Right renal pelvis (tissue), 4 donors: ENCODE measurements at regions not wholly inside any gene's neighbourhood (a gene's known extent, or its start where the extent isn't known, plus 50 kb on each side); places are given as distances from the start of the nearest gene placed in this dataset.

Source experiments
- DNase-seq, 4 donors: peaks; one replicate each; pipeline ENCODE4 v3.0.0-alpha.2; 2013; ENCODE audit warnings: low read depth in 4 of 4, low spot score in 3 of 4, missing footprints in 1 of 4

DNA sequence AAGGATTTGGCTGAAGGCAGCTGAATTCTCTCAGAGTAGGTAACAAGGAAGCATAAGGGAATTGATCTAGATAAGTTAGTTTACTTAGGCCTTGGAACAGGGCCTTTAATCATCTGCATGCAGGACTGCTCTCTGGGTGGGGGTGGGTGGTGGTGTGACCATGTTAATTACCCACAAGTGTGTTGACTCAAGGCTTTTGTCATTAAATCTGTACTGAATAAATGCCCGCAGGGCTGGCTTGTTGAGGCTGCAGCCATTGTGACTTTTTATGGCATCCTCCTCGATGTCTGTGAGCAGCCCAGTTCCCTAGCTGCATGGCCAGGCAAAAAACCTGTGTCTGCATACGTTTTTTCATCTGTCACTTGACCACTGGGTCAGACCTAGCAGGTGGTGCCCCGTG is 63.5 kb upstream of the ASCC3 start:
- DNase-seq: no peak

- DNase-seq: no peak
Observed at GRCh38 chr6:100946021-100946540, 65.0 kb upstream of the ASCC3 start.

DNA sequence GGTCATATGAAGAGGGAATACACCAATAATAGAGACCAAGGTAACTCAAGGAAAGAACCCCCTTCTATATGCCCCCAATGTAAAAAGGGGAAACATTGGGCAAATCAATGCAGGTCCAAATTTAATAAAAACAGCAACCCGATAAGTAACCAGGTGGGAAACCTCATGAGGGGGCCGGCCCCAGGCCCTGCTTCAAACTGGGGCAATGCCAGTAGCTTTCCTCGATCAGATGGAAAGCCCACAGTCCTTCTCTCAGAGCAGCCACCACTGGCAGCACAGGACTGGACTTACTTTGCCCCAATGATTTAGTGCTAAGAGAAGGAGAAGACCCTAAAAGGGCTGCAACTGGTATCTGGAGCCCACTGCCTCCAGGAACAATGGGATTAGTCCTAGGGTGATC is 65.6 kb upstream of the ASCC3 start:
- DNase-seq: no peak

GRCh38 chr6:100948381-100949133 is 67.4 kb upstream of the ASCC3 start:
- no peak for DNase-seq

DNA sequence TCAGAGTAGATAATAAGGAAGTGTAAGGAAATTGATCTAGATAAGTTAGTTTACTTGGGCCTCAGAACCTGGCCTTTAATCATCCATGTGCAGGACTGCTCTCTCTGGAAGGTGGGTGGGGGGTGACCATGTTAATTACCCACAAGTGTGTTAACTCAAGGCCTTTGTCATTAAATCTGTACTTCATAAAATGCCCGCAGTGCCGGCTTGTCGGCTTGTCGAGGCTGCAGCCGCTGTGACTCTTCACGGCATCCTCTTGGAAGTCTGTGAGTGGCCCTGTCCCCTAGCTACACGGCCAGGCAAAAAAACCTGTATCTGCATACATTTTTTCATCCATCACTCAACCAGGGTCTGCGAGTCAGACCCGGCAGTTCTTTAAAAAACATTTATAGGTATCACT is 70.9 kb upstream of the ASCC3 start:
- DNase-seq: no peak

GRCh38 chr6:100959280-100959679 is 78.2 kb upstream of the ASCC3 start:
- no peak for DNase-seq

GRCh38 chr6:100962466-100962865 is 81.3 kb upstream of the ASCC3 start:
- DNase-seq: no peak

DNA sequence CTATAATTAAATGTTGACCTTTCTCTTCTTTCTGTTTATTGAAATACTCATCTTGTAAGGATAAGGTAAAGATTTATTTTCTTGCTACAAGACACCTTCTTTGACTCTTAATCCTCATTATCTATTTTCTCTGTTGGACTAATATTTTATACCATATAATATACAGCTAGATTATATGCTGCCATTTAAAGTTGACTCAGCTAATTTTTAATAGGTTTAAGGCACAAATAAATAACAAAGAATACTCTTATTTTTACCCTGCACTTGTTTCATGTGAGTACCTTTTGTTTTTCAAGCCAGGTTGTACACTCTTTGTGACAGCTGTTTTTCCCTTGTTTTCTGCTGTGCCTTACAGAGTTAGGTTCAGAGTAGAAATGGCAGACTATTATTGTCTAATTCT is 83.9 kb upstream of the ASCC3 start:
- DNase-seq: no peak

- DNase-seq: no peak
Observed at GRCh38 chr6:100968949-100969348, 87.8 kb upstream of the ASCC3 start.

DNA sequence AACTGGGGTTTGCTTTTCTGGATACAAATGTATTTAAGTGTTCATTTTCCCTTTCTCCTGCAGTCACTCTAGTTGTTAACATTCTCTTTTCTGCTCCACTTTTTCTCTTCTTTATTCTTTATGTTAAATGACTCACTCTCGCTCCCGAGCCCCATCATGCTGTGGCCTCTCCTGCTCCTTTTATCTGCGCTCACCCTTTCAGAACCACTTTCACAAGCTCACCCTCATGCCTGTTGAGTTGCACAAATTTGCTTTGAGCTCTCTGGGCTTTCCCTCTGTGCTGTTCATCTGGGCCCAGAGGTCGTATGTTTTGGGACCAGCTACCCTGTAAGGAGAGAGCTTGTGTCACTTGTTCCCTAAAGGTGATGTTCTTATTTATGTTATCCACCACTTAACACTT is 98.1 kb upstream of the ASCC3 start:
- no peak for DNase-seq

GRCh38 chr6:100980949-100981348 is 99.8 kb upstream of the ASCC3 start:
- no peak for DNase-seq

DNA sequence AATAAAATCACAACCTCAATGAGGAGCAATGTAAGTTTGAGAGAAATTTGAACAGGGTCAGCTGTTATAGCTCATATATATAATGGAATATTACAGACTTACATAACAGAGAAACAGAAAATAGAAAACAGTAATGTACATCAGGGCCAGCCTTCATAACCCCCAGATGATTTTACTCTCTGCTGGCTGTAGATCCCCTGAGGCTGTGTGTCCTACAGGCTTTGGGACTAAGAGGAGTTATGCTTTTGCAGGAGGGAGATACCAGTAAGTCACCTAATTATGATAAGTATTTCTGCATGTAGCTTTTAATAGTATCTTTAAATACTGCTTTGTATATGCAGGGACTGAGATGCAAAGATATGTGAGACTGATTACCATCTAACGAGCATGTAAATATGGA is 105.8 kb upstream of the ASCC3 start:
- DNase-seq: no peak

DNA sequence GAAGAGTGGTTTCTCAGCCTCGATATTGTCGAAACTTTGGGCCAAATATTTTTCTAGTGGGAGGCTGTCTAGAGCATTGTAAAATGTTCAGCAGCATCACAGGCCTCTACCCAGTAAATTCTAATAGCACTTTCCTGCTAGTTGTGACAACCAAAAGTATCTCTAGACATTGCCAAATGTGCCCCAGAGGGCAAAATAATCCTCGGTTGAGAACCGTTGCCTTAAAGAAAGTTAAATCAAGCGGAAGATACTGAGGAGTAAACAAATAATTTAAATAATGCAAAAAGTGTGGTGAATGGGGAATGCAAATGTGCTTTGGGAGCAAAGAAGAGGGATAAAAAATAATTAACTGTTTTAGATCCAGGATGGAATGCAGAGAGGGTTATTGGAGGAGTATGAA is 106.4 kb upstream of the ASCC3 start:
- no peak for DNase-seq

- no peak for DNase-seq
Observed at GRCh38 chr6:100988391-100988984, 107.4 kb upstream of the ASCC3 start.

DNA sequence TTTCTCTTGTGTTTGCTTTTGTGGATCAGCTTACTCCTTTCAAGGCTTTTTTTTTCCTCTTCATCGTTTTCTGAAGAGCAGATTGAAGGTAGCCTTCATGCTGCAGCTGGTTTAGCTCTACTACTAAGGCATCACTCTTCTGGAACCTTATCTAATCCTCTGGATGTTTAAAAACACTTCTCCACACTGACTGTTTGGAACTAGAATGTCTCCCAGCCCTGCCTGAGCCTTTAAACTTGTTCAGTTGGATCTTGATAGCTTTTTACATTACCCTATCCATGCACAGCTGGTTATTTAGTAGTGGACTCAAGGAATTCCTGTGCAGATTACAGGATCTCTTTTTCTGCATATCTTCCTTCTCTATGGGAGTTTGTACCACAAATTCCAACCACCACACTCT is 108.9 kb upstream of the ASCC3 start:
- no peak for DNase-seq

- no peak for DNase-seq
Observed at GRCh38 chr6:100996409-100996808, 115.3 kb upstream of the ASCC3 start.

DNA sequence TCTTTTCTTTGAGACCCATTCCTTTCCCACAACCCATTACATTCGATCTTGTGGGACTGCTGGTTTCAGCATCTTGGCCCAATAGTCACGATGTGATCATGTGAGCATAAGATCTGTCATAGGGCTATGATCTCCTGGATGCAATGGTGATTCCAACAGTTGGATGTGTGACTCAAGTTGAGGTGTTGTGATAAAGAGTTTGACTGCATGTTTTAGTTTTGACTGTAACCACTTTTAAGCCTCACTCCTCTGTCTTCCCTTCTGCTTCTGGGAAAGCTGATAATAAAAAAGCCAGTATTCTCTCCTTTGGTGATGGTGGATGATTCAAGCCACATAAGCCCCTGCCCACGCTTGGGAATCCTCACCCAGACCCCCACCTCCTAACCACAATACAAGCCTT is 117.0 kb upstream of the ASCC3 start:
- DNase-seq: no peak

- DNase-seq: no peak
Observed at GRCh38 chr6:100999034-100999597, 118.0 kb upstream of the ASCC3 start.

DNA sequence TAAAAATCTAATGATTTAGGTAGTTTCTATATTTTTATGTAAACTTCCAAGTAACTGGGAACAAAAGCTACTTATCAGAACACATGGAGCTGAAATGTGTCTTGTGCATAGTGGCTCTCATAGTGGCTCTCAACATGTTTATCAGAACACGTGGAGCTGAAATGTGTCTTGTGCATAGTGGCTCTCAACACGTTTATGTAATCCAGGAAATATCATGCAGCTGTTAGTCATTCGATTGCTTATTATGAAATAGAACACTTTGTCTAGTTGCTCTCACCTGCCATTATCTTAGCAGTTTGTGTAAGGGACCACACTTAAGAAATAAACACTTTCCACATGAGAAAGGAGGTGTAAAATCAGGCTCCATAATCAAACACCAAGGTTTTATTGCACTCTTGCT is 119.2 kb upstream of the ASCC3 start:
- DNase-seq: no peak

- DNase-seq: no peak
Observed at GRCh38 chr6:101001012-101001411, 119.9 kb upstream of the ASCC3 start.

DNA sequence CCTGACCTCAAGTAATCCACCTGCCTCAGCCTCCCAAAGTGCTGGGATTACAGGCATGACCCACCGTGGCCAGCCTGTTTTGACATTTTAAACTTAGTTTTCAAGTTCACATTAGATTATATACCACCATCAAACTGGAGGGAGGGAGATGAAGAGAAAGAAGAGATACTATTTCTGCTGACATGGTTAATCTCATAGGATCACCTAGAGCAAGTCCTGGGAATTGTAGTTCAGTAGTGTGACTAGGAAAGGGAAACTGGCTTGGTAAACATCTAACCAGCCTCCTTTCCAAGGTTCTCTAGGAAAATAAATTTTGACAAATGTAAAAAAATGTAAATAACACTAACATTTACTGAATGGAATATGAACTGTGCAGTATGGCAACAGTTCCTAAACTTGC is 120.5 kb upstream of the ASCC3 start:
- no peak for DNase-seq

DNA sequence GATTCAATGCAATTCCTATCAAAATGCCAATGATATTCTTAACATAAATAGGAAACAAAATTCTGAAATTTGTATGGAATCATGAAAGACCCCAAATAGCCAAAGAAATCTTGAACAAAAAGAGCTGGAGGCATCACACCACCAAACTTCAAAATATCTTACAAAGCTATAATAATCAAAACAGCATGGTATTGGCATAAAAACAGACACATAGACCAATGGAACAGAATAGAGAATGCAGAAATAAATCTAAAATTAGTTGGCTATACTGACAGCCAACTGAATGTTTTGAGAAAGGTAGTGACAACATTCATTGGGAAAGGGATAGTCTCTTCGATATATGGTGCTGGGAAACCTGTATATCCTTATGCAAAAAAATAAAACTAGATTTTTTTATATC is 121.9 kb upstream of the ASCC3 start:
- no peak for DNase-seq
